Right atrium auricular region (tissue), 2 donors: ENCODE measurements at regions not wholly inside any gene's neighbourhood (a gene's known extent, or its start where the extent isn't known, plus 50 kb on each side); places are given as distances from the start of the nearest gene placed in this dataset.

ENCODE experiments used
- DNase-seq: peaks from one replicate; pipeline ENCODE4 v3.0.0-alpha.2; 2019; ENCODE audit warnings: low spot score
- H3K27ac ChIP-seq, 2 donors: fragments of 200-600 bp; sonication (generic); 1 replicate in 1 of 2; 2 replicates in 1 of 2; pipeline ENCODE4 v1.5.1; 2016 to 2019
- H3K27me3 ChIP-seq, 2 donors: fragments of 200-600 bp; sonication (generic); one replicate each; pipeline versions ENCODE4 v1.5.1 to v1.6.0; 2017 to 2019
- H3K36me3 ChIP-seq: fragments of 200-600 bp; sonication (generic); one replicate; pipeline ENCODE4 v1.5.1; 2016
- H3K4me1 ChIP-seq, 2 donors: fragments of 200-600 bp; sonication (generic); one replicate each; pipeline versions ENCODE4 v1.5.1 to v1.6.0; 2017 to 2019
- H3K4me3 ChIP-seq, 2 donors: fragments of 200-600 bp; sonication (generic); 1 replicate in 1 of 2; 2 replicates in 1 of 2; pipeline ENCODE4 v1.5.1; 2017 to 2019; ENCODE audit warnings: mild to moderate bottlenecking in 1 of 2, moderate library complexity in 1 of 2
- H3K9me3 ChIP-seq, 2 donors: fragments of 200-600 bp; sonication (generic); one replicate each; pipeline ENCODE4 v1.5.1; 2019
- TF ChIP-seq, protein P1 (sequence below), 2 donors: fragments of 200-600 bp; sonication (generic); IDR thresholded peaks; one replicate each; pipeline ENCODE4 v1.5.1; 2019; ENCODE audit warnings: antibody characterized with exemption in 2 of 2

DNA sequence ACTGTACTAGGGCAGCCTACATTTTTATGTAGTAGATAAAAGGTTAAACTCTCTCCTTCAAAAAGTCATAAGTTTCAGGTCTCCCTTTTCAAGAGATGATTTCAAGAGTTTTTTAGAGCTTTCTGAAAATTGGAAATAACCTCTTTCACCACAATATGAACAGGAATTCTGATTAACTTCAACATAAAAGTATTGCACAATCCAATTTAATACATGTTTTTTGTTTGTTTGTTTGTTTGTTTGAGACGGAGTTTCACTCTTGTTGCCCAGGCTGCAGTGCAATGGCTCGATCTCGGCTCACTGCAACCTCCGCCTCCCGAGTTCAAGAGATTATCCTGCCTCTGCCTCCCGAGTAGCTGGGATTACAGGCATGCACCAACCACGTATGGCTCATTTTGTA lies 265.4 kb upstream of the DCAF8L1 start:
- H3K27ac ChIP-seq = no peak overlapping the region
- no peak for DNase-seq
- no peaks in the 10 kb centered on the region for H3K4me1 ChIP-seq
- H3K9me3 ChIP-seq = no peaks in the 10 kb centered on the region
- H3K27me3 ChIP-seq = no peaks in the 10 kb centered on the region
- H3K36me3 ChIP-seq = no peaks in the 10 kb centered on the region
- no peak overlapping the region for H3K4me3 ChIP-seq
- TF ChIP-seq, protein P1, sequence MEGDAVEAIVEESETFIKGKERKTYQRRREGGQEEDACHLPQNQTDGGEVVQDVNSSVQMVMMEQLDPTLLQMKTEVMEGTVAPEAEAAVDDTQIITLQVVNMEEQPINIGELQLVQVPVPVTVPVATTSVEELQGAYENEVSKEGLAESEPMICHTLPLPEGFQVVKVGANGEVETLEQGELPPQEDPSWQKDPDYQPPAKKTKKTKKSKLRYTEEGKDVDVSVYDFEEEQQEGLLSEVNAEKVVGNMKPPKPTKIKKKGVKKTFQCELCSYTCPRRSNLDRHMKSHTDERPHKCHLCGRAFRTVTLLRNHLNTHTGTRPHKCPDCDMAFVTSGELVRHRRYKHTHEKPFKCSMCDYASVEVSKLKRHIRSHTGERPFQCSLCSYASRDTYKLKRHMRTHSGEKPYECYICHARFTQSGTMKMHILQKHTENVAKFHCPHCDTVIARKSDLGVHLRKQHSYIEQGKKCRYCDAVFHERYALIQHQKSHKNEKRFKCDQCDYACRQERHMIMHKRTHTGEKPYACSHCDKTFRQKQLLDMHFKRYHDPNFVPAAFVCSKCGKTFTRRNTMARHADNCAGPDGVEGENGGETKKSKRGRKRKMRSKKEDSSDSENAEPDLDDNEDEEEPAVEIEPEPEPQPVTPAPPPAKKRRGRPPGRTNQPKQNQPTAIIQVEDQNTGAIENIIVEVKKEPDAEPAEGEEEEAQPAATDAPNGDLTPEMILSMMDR (IDR thresholded peaks at IDR 0.05) = no peak

DNA sequence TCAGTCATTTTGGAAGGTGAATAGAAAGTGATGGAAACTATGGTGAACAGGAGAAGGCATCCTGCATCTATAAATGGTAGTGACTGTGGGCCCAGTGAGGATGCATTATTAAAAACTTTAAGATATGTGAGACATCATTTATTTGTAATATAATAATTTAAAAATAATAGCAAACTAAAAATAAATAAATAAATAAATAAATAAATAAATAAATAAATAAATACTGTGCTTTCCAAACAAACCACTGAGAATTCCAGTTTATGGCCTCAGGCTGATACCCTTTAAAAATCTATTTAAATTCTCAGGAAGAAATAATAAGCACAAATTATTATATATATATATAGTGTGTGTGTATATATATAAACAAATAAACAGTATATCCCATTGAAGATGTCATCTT lies 248.0 kb upstream of the DCAF8L1 start:
- Histone ChIP-seq H3K27me3 (no peaks in the 10 kb centered on the region), H3K27ac (no peak overlapping the region), H3K9me3 (no peaks in the 10 kb centered on the region), H3K4me1 (no peaks in the 10 kb centered on the region), H3K4me3 (no peak overlapping the region), H3K36me3 (no peaks in the 10 kb centered on the region)
- DNase-seq = no peak
- TF ChIP-seq, protein P1 (IDR thresholded peaks at IDR 0.05) = no peak

DNA sequence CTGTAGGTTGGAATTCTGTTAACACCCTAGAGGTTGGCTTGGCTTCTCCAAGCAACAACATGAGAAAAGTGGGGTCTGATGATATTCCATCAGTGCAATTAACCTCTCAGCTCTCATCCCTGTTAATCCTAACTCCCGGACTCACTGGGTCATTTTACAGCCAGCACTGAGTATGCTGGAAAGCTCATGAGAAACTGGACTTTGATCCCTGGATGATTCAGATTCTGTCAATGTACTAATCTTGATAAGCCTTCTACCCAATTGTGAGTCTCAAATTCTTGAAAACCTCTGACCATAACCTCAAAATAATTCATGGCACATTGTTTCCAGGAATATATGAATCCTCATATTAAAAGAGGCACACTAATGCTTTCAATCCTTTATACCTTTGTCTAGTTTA lies 244.3 kb upstream of the DCAF8L1 start:
- H3K4me1 ChIP-seq = no peaks in the 10 kb centered on the region
- DNase-seq = no peak
- H3K9me3 ChIP-seq = no peaks in the 10 kb centered on the region
- TF ChIP-seq, protein P1 (IDR thresholded peaks at IDR 0.05) = no peak
- H3K27ac ChIP-seq = no peak overlapping the region
- H3K27me3 ChIP-seq = no peaks in the 10 kb centered on the region
- H3K4me3 ChIP-seq = no peak overlapping the region
- H3K36me3 ChIP-seq = no peaks in the 10 kb centered on the region

DNA sequence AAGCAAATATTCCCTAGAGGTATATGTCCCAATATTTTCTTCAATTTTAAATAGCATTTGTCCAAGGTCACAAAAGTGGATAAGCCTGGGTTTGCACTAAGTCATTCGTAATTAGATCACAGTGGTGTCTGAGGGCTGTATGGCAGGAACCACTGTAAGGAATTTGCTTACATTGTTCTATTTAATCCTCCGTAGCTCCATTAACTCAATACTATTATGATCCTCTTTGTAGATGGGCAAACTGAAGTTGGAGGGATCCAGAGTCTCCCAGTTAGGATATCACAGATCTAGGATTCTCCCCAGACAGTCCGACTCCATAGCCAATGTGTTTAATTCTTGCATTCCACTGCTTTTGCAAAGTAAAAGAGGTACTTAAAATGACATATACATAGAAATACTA lies 242.7 kb upstream of the DCAF8L1 start:
- no peak overlapping the region for H3K27ac ChIP-seq
- no peaks in the 10 kb centered on the region for H3K4me1 ChIP-seq
- no peaks in the 10 kb centered on the region for H3K36me3 ChIP-seq
- H3K9me3 ChIP-seq = no peaks in the 10 kb centered on the region
- no peak overlapping the region for H3K4me3 ChIP-seq
- DNase-seq = no peak
- H3K27me3 ChIP-seq = no peaks in the 10 kb centered on the region
- TF ChIP-seq, protein P1 (IDR thresholded peaks at IDR 0.05) = no peak

DNA sequence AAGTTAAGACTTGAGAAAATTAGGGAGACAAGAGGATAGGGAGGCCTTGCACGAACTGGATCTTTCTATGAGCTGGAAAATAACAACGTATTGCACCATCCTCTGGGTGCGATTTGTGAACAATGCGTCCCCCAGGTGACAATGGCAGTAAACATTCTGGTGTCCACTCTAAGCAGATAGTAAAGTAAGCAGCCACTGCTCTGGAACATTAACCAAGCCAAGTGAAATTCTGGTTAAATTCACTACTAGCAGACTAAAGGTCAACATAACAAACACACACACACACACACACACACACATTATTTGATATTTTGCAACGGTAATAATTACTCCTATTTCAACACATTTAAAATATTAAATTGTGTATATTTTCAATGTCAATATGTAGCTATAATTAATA lies 242.2 kb upstream of the DCAF8L1 start:
- no peaks in the 10 kb centered on the region for H3K27me3 ChIP-seq
- no peak overlapping the region for H3K27ac ChIP-seq
- H3K9me3 ChIP-seq = no peaks in the 10 kb centered on the region
- DNase-seq = no peak
- H3K4me3 ChIP-seq = no peak overlapping the region
- TF ChIP-seq, protein P1 (IDR thresholded peaks at IDR 0.05) = no peak
- H3K36me3 ChIP-seq = no peaks in the 10 kb centered on the region
- no peaks in the 10 kb centered on the region for H3K4me1 ChIP-seq

DNA sequence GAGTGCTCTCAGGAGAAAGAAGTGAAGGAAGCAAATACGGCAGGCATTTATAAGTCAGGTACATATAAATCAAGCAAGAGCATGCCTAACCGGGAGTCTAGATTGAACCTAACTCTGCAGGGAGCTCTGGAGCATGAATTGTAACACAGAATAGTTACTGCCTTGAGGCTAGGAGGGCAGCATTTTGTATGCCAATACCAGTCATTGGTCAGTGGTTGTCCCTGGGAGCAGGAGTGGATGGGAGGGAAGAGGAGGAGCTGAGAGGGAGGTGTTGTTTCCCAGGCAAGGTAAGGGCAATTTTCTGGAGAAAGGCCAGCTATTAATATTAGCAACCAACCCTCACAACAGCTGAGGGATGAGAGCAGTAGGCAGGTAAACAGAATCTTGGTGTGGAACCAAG lies 224.7 kb upstream of the DCAF8L1 start:
- DNase-seq = no peak
- Histone ChIP-seq H3K4me1 (no peaks in the 10 kb centered on the region), H3K4me3 (no peak overlapping the region), H3K27me3 (no peaks in the 10 kb centered on the region), H3K36me3 (no peaks in the 10 kb centered on the region), H3K27ac (no peak overlapping the region), H3K9me3 (no peaks in the 10 kb centered on the region)
- TF ChIP-seq, protein P1 (IDR thresholded peaks at IDR 0.05) = no peak
